NCI-H2107 treated with DMSO at 0.1 percent for 48 hours (cell line): ENCODE measurements at regions not wholly inside any gene's neighbourhood (a gene's known extent, or its start where the extent isn't known, plus 50 kb on each side); places are given as distances from the start of the nearest gene placed in this dataset.
"Not testable (repeated sequence)": the region's sequence is repeated elsewhere in the genome, so short reads cannot be mapped to it uniquely, and the experiment has no call there.

ENCODE experiments used
- DNase-seq: peaks from one replicate; lab custom pipeline; 2025; ENCODE audit not compliant: unreplicated experiment; lab: John Stamatoyannopoulos, UW

- no peak for DNase-seq
Observed at GRCh38 chr3:194034346-194035336, 101.3 kb upstream of the HES1 start.

DNA sequence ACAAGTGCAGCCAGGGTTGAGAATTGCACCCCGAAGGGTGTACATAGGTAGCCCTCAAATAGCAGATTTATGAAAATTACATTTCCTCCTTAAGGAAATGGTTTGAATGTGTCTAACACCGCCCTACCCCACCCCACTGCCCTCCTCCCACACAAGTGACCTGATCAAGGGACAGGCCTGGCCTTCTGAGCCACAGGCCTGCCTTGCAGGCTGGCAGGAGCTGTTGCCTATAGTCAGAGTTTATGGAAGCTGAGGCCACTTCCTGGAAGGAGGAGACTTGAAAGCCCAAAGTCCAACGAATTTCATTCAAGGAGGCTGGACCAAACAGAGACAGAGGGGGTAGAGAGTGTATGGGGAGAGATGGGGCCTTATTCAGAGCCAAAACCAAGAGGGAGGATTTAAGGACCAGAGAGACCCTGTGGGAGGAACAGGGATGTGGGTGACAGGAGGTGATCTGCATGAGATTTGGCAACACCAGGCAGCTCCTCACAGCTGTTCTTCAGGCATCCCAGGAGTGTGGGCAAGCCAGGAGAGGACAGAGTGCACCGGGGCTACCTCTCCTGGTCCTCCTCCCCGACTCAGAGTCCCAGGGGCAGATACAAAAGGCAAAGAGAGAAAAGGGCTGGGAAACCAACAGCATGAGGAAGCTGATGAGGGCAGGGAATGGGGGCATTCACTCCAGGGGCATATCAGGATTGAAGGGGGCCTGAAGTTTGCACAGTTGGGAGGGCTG is 100.4 kb upstream of the HES1 start:
- DNase-seq, result no peak

- no peak for DNase-seq
Observed at GRCh38 chr3:194036842-194037241, 99.1 kb upstream of the HES1 start.

- DNase-seq, result not testable (repeated sequence)
Observed at GRCh38 chr3:194038346-194038745, 97.6 kb upstream of the HES1 start.

DNA sequence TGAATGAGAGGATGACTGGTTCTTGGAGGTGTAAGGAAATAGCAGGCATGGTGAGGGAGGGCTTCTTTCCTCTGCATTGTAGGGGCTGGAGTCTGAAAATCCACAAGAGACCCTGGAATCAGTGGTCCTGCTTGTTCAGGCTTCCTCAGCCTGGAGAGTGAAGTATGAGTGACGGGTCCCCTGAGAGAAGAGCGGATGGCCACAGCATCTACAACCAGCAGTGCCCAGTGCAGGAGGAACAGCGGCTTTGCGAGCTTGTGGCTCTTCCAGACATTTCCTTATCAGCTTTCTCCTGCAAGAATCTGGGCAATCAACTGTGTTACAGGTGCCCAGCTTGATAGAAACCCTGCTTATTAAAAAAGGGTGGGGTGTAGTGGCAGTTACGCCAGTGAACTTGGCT is 97.0 kb upstream of the HES1 start:
- DNase-seq, result no peak

DNA sequence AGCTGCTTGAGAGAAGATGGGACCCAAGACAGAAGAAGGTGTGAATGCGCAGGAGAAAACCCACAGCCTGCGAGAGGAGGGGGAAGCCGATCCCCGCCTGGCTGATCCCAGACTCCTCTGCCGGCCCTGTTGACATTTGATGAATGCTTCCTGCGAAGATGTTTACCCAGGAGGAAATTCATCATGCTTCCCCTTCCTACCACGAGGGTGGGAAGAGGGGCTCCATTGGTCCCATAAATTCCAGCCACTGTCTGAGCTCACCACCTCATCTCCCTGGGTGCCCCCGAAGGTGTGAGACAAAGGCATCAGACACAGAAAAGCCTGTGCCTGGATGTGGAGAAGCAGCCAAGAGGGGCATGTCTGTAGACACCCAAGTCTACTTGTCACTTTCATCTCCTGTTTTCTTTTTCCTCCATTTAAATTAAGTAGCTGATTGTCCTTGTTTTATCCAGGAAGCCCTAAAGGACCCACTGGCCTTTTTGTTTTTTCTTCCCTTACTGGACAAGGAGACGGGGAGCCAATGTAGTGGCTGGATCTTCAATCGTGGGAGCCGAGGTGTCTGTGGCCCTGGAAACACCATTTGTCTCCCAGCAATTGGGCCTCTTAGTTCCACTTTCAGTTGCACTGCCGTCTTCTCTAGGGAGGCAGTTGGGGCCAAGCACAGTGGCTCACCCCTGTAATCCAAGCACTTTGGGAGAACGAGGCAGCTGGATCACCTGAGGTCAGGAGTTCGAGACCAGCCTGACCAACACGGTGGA is 95.3 kb upstream of the HES1 start:
- DNase-seq, result no peak

DNA sequence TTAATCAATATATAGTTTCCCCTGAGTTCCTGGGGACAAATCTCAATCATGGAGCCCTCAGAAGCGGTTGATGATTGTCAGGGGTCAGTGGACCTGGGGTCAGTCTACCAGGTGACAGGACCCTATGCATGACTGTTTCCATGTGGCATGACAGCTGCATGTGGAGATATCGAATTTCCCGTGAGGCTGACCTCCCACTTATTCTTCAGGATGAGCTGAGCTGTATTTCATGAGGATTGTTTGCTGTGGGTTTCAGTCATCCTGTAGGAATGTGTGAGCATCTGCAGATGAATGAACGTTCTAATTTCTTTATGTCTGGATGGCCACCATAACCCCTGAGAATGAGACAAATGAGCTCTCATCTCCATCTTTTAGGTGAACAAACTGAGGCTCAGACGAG is 93.0 kb upstream of the HES1 start:
- DNase-seq, result no peak

- DNase-seq, result no peak
Observed at GRCh38 chr3:194043516-194043915, 92.4 kb upstream of the HES1 start.

DNA sequence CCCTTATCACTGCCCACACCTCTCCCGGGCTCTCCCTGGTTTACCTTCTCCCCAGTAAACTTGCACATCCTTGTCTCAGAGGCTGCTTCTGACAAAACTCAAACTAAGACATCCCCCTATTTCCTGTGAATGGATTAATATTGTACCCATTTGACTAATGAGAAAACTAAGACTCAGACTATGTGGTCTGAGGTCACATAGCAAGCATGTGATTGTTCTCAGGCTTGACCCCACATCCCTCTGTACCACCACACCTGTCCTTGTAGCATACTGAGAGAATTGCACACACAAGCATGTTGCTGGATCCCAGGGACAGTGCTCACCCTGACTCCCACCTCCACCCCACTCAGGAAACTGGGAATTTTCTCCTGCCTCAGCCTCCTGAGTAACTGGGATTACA is 90.7 kb upstream of the HES1 start:
- no peak for DNase-seq

DNA sequence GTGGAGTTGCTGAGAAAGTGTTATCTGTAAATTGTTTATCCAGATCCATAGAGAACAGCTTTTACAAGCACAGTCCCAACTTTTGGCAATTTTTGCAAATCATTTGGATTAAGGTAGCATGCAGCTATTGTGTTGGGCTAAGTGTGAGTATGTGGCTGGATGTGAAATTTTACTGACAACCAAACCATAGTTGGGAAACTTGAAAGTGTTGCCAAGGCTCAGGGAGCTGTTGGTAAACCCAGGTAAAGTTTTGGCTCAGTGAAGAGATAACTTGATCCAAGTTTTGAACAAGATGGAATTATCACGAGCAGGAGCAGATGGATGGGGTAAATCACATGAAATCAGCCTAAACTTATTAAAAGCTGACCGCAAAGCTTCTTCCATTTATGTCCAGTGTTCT is 90.0 kb upstream of the HES1 start:
- DNase-seq, result no peak

GRCh38 chr3:194046531-194046930 is 89.4 kb upstream of the HES1 start:
- DNase-seq, result no peak

DNA sequence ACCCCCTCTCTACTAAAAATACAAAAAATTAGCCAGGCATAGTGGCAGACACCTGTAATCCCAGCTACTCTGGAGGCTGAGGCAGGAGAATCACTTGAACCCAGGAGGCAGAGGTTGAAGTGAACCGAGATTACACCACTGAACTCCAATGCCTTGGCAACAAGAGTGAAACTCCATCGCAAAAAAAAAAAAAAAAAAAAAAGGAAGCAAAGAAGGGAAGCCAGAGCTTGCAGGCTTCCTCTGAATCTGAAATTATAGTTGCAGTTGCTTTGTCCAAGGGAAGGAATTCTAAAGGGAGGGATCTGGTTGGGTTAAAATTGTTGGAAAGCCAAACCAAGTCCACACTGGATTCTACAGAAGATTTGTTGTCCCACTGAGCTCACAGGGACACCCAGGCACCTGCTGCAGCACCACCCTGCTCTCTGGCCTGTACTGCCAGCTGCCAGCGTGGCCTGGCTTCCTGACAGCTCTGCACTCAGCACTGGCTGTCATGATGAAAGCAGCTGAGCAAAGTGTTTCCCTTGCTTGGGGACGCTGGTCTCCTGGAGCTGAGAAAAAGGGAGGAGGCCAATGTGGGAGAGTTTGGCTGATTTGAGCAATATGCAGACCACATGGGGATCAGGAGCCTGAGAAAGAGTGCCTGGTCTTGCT is 88.8 kb upstream of the HES1 start:
- DNase-seq, result peak; percentile 81

- DNase-seq, result no peak
Observed at GRCh38 chr3:194049394-194049793, 86.6 kb upstream of the HES1 start.

- DNase-seq, result no peak
Observed at GRCh38 chr3:194050782-194051320, 85.1 kb upstream of the HES1 start.

GRCh38 chr3:194051366-194052149 is 84.4 kb upstream of the HES1 start:
- peak; percentile 45 for DNase-seq

- no peak for DNase-seq
Observed at GRCh38 chr3:194053136-194053535, 82.8 kb upstream of the HES1 start.

DNA sequence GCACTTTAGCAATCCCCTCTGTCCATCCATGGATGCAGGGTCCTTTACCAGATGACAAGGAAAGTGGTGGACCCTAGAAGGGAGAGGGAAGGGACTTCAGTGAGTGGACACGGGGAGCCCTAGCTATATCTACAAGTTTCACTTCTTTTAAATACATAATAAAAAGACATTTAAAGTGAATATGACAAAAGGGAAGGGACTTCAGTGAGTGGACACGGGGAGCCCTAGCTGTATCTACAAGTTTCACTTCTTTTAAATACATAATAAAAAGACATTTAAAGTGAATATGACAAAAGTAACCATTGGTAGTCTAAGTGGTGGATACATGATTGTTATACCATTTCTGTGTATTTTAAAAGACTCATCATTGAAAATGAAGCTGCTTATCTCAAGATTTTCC is 81.9 kb upstream of the HES1 start:
- no peak for DNase-seq

GRCh38 chr3:194054540-194054939 is 81.4 kb upstream of the HES1 start:
- DNase-seq, result no peak

DNA sequence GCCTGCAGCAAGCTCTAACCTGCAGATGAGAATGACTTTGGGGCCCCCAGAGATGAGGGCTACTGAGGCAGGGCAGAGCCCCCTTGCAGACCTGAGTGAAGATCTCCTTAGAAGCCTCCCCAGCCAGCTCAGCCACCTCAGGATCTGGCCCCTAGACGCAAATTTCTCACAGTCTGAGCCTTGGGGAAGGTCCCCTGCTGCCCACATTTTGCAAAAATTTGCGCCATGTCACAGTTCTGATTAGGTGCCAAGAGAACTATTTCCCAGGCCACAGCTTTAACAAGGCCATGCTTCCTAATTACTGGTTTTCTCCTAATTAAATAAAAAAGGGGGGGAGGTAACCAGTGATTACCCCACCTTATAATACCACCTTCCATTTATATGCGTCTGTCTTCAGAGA is 81.0 kb upstream of the HES1 start:
- DNase-seq, result no peak

- DNase-seq, result not testable (repeated sequence)
Observed at GRCh38 chr3:194056323-194056722, 79.6 kb upstream of the HES1 start.
